GM06990 (cell line): ENCODE measurements at regions not wholly inside any gene's neighbourhood (a gene's known extent, or its start where the extent isn't known, plus 50 kb on each side); places are given as distances from the start of the nearest gene placed in this dataset.

ENCODE experiments used
- DNase-seq: peaks from one replicate; pipeline ENCODE4 v3.0.0-alpha.2; 2011; ENCODE audit not compliant: insufficient read length; ENCODE audit errors: extremely low read depth
- H3K27me3 ChIP-seq: replicated peaks from 2 replicates; pipeline ENCODE4 v1.6.0; 2011; ENCODE audit warnings: low read length; ENCODE audit not compliant: control insufficient read depth, insufficient read depth
- H3K36me3 ChIP-seq: 2 replicates; pipeline ENCODE4 v1.5.1; 2011; ENCODE audit warnings: low read length; ENCODE audit not compliant: control insufficient read depth, insufficient read depth
- H3K4me3 ChIP-seq: replicated peaks from 2 replicates; pipeline ENCODE4 v1.5.1; 2011; ENCODE audit warnings: low read depth, mild to moderate bottlenecking, control low read depth, low read length
- CTCF ChIP-seq: IDR thresholded peaks from 2 replicates; pipeline ENCODE4 v1.5.1; 2011; ENCODE audit warnings: low read length, control low read depth, mild to moderate bottlenecking, inconsistent platforms; ENCODE audit not compliant: insufficient read depth, poor library complexity, severe bottlenecking

DNA sequence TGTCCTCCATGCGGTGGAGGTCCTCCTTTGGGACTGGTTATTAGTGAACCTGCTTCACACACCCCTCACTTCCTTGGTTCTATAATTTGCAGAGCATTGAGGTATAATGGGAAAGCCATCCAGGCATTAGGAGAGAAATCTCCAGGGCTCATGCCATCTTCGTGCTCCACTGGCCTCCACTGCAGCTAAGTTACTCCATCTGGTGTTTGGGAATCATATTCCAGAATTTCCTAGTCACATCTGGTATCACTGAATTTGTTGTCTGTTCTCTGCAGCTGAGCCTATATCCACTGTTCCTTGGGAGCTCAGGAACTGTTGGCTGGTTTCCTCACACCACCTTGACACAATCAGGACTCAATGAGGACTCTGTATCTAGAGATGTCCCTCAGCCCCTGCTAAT lies 173.0 kb upstream of the TSHZ2 start:
- no peak for TF ChIP-seq CTCF
- H3K36me3 ChIP-seq: no peaks in the 10 kb centered on the region

GRCh38 chr20:52798124-52798523 lies 174.0 kb upstream of the TSHZ2 start:
- no peak for TF ChIP-seq CTCF
- H3K4me3 ChIP-seq: no peak overlapping the region

More for the DNA sequence above, 173.0 kb upstream of the TSHZ2 start:
- Histone ChIP-seq H3K27me3 (no peaks in the 10 kb centered on the region), H3K4me3 (no peak overlapping the region)
- no peak for DNase-seq

GRCh38 chr20:52794853-52795252 lies 177.3 kb upstream of the TSHZ2 start:
- no peak for DNase-seq
- no peak for TF ChIP-seq CTCF
- Histone ChIP-seq H3K36me3 (no peaks in the 10 kb centered on the region), H3K4me3 (no peak overlapping the region), H3K27me3 (no peaks in the 10 kb centered on the region)

More at GRCh38 chr20:52798124-52798523, 174.0 kb upstream of the TSHZ2 start:
- DNase-seq: no peak
- H3K36me3 ChIP-seq: no peaks in the 10 kb centered on the region
- no peaks in the 10 kb centered on the region for H3K27me3 ChIP-seq

- Histone ChIP-seq H3K36me3 (no peaks in the 10 kb centered on the region), H3K27me3 (no peaks in the 10 kb centered on the region), H3K4me3 (no peak overlapping the region)
- TF ChIP-seq CTCF: no peak
- DNase-seq: no peak
Observed at GRCh38 chr20:52793339-52793963, 178.7 kb upstream of the TSHZ2 start.

DNA sequence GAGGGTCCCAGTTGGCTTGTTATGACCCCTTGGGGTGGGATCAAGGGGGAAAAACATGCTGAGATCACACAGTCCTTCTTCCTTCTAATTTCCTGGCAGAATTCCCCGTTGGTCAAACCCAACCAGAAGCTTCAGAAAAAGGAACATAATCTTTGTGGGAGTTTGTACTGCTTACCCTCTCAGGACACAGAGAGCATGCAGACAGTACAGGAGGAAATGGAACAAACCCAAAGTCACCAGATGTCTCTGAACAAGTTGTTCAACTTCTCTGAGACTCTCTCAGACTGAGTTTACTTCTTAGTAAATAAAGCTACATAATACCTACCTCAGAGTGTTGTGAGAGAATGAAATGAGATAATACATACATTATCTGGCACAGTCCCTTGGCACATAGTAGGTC lies 181.1 kb upstream of the TSHZ2 start:
- TF ChIP-seq CTCF: no peak
- no peaks in the 10 kb centered on the region for H3K36me3 ChIP-seq

GRCh38 chr20:52789716-52790115 lies 182.4 kb upstream of the TSHZ2 start:
- no peak for DNase-seq
- H3K36me3 ChIP-seq: no peaks in the 10 kb centered on the region
- H3K4me3 ChIP-seq: no peak overlapping the region
- no peak for TF ChIP-seq CTCF
- no peaks in the 10 kb centered on the region; the same call in 1 of the 2 replicates for H3K27me3 ChIP-seq

More for the DNA sequence above, 181.1 kb upstream of the TSHZ2 start:
- Histone ChIP-seq H3K4me3 (no peak overlapping the region), H3K27me3 (no peaks in the 10 kb centered on the region)
- DNase-seq: no peak
